ENCODE measurements at regions not wholly inside any gene's neighbourhood (a gene's known extent, or its start where the extent isn't known, plus 50 kb on each side); places are given as distances from the start of the nearest gene placed in this dataset.

- no peak for TF ChIP-seq CTCF (conservative IDR thresholded peaks at IDR 0.05)
- no peak for TF ChIP-seq ZFX (IDR thresholded peaks at IDR 0.05)
Measured at GRCh38 chr5:8381972-8382371, 513.0 kb downstream of the MTRR start.

All from C4-2B (cell line).